LNCAP (cell line): ENCODE measurements at regions not wholly inside any gene's neighbourhood (a gene's known extent, or its start where the extent isn't known, plus 50 kb on each side); places are given as distances from the start of the nearest gene placed in this dataset.

ENCODE experiments used
- CTCF ChIP-seq: fragments of 450-650 bp; IDR thresholded peaks from 2 replicates; pipeline ENCODE4 v1.5.1; 2017; ENCODE audit warnings: mild to moderate bottlenecking

- no peak for TF ChIP-seq CTCF
Observed at GRCh38 chr14:31962920-31963319, 114.2 kb upstream of the ARHGAP5 start.

GRCh38 chr14:31963587-31963986 is 113.5 kb upstream of the ARHGAP5 start:
- no peak for TF ChIP-seq CTCF

DNA sequence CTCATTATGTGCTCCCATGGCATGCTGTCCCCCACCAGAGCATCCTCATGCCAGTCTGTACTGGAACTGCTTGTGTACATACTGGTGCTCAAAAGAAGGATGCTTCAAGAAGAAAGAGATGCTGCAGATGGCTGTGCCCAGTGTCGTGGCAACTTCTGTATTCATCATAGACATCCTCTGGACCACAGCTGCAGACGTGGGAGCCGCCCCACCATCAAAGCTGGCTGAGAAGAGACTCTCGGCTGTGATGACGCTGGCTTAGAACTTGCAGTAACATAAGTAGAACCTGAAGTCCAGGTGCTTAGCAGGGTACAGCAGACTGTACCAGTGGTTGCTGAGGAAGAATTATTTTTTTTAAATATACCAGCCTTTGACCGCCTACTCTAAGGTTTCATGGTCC is 112.6 kb upstream of the ARHGAP5 start:
- TF ChIP-seq CTCF = no peak

GRCh38 chr14:31965071-31965734 is 111.9 kb upstream of the ARHGAP5 start:
- no peak for TF ChIP-seq CTCF

GRCh38 chr14:31965735-31966598 is 111.1 kb upstream of the ARHGAP5 start:
- no peak for TF ChIP-seq CTCF

GRCh38 chr14:31966896-31967668 is 110.0 kb upstream of the ARHGAP5 start:
- TF ChIP-seq CTCF = no peak

- TF ChIP-seq CTCF = no peak
Observed at GRCh38 chr14:31967669-31967975, 109.5 kb upstream of the ARHGAP5 start.
